K562 (cell line): ENCODE measurements at regions not wholly inside any gene's neighbourhood (a gene's known extent, or its start where the extent isn't known, plus 50 kb on each side); places are given as distances from the start of the nearest gene placed in this dataset.

ENCODE experiments used
- ATAC-seq: fragments of 200-7000 bp; cut with Tn5 transposase; 3 replicates; pipeline ENCODE4 v1.9.1; 2020; ENCODE audit warnings: moderate library complexity
- BruUV-seq: library from RNA; stranded (reverse); fragments of 400-500 nt; replicated peaks from 2 replicates; lab custom pipeline; 2021; lab: Mats Ljungman, UMichigan
- CTCF ChIA-PET: fragments of 300-600 bp; formaldehyde crosslinking; extraction: SDS; loops from one replicate; lab custom pipeline; 2021; ENCODE audit warnings: low intra/inter-chr PET ratio; lab: Yijun Ruan, JAX
- POLR2A ChIA-PET: fragments of 300-600, 350-650 bp; sonication (Branson Sonifier 250); formaldehyde crosslinking; extraction: SDS; loops from one replicate; lab custom pipeline; 2021; ENCODE audit warnings: antibody characterized with exemption, inconsistent platforms; lab: Yijun Ruan, JAX
- DNase-seq, 4 experiments: peaks; one replicate each; pipeline versions ENCODE4 v3.0.0 to v3.0.0-alpha.2; 2011 to 2018; ENCODE audit warnings: low spot score in 3 of 4, mixed read lengths in 3 of 4; ENCODE audit errors: extremely low read depth in 1 of 4
- FAIRE-seq: peaks from 2 replicates; lab custom pipeline; 2011; peaks lifted over from hg19 to GRCh38; lab: Jason Lieb, UNC
- H2AFZ ChIP-seq: 2 replicates; pipeline ENCODE4 v1.6.0; 2011; ENCODE audit warnings: low read depth, low read length, control low read depth, inconsistent platforms
- H3K27ac ChIP-seq: fragments of 200-600 bp; 3 replicates; pipeline ENCODE4 v1.8.0; 2011; ENCODE audit warnings: low read depth, mild to moderate bottlenecking, control low read depth, inconsistent platforms, low read length, moderate library complexity, mixed read lengths; ENCODE audit errors: extremely low read depth
- H3K27me3 ChIP-seq, 2 experiments: fragments of 300-600 bp in 1 of 2; 2 replicates in 1 of 2; 3 replicates in 1 of 2; pipeline versions ENCODE4 v1.6.0 to v1.8.0; 2011; ENCODE audit warnings: inconsistent platforms in 2 of 2, low read length in 2 of 2, mild to moderate bottlenecking in 1 of 2, mixed read lengths in 1 of 2, moderate library complexity in 1 of 2; ENCODE audit not compliant: control insufficient read depth in 2 of 2, insufficient read depth in 2 of 2
- H3K36me3 ChIP-seq: fragments of 300-600 bp; 3 replicates; pipeline ENCODE4 v1.8.0; 2011; ENCODE audit warnings: mild to moderate bottlenecking, low read length, inconsistent platforms; ENCODE audit not compliant: control insufficient read depth, insufficient read depth
- H3K4me1 ChIP-seq, 2 experiments: fragments of 200-600 bp in 1 of 2; replicated peaks in 1 of 2; 2 replicates in 1 of 2; 3 replicates in 1 of 2; pipeline versions ENCODE4 v1.5.1 to v1.8.0; 2011; ENCODE audit warnings: inconsistent platforms in 2 of 2, low read length in 2 of 2, mild to moderate bottlenecking in 1 of 2, mixed read lengths in 1 of 2, moderate library complexity in 1 of 2; ENCODE audit not compliant: control insufficient read depth in 2 of 2, insufficient read depth in 2 of 2
- H3K4me2 ChIP-seq: 2 replicates; pipeline ENCODE4 v1.6.1; 2011; ENCODE audit warnings: low read length, control low read depth, inconsistent platforms, mixed read lengths; ENCODE audit not compliant: insufficient read depth
- H3K4me3 ChIP-seq: fragments of 200-600 bp; sonication (generic), shearing (Covaris generic); 2 replicates; pipeline ENCODE4 v1.5.1; 2016; ENCODE audit warnings: control low read depth, inconsistent platforms
- H3K79me2 ChIP-seq: fragments of 200-600 bp; 3 replicates; pipeline ENCODE4 v1.8.0; 2011; ENCODE audit warnings: low read length, inconsistent platforms; ENCODE audit not compliant: control insufficient read depth, insufficient read depth
- H3K9ac ChIP-seq, 2 experiments: 2 replicates each; pipeline versions ENCODE4 v1.6.0 to v1.6.1; 2011; ENCODE audit warnings: low read depth in 2 of 2, low read length in 2 of 2, control low read depth in 1 of 2, inconsistent platforms in 1 of 2, mild to moderate bottlenecking in 1 of 2, mixed read lengths in 1 of 2; ENCODE audit not compliant: insufficient read depth in 1 of 2
- H3K9me1 ChIP-seq: one replicate; pipeline ENCODE4 v1.6.0; 2011; ENCODE audit warnings: inconsistent platforms, mild to moderate bottlenecking, low read length, moderate library complexity; ENCODE audit not compliant: control insufficient read depth, insufficient read depth
- H3K9me3 ChIP-seq: replicated peaks from 2 replicates; pipeline ENCODE4 v1.5.1; 2011; ENCODE audit warnings: low read depth, low read length, inconsistent platforms; ENCODE audit not compliant: control insufficient read depth, insufficient read depth
- H4K20me1 ChIP-seq: replicated peaks from 2 replicates; pipeline ENCODE4 v1.6.1; 2011; ENCODE audit warnings: low read length, inconsistent platforms, mixed read lengths; ENCODE audit not compliant: control insufficient read depth, insufficient read depth
- AFF1 ChIP-seq, 2 experiments: fragments of 450-650 bp; IDR thresholded peaks; 2 replicates each; pipeline ENCODE4 v1.6.1; 2018; ENCODE audit warnings: mild to moderate bottlenecking in 2 of 2, low read depth in 1 of 2; ENCODE audit not compliant: partially characterized antibody in 2 of 2
- ATF7 ChIP-seq: fragments of 450-650 bp; IDR thresholded peaks from 2 replicates; pipeline ENCODE4 v1.7.1; 2014; ENCODE audit warnings: mild to moderate bottlenecking, moderate library complexity
- DACH1 ChIP-seq: fragments of 450-650 bp; IDR thresholded peaks from 2 replicates; pipeline ENCODE4 v1.6.1; 2018; ENCODE audit not compliant: partially characterized antibody
- E2F3 ChIP-seq: fragments of 250-450 bp; sonication (Bioruptor Pico); IDR thresholded peaks from 2 replicates; pipeline ENCODE4 v1.4.0; 2020; ENCODE audit warnings: mild to moderate bottlenecking
- FOXJ2 ChIP-seq: fragments of 200-800 bp; sonication (Bioruptor generic); IDR thresholded peaks from 2 replicates; pipeline ENCODE4 v1.6.1; 2016; ENCODE audit warnings: missing genetic modification characterization, missing compliant biosample characterization
- MIER1 ChIP-seq: fragments of 450-650 bp; IDR thresholded peaks from 2 replicates; pipeline ENCODE4 v1.6.1; 2016; ENCODE audit warnings: antibody characterized with exemption, mild to moderate bottlenecking, low read depth
- SAFB2 ChIP-seq: fragments of 200-400 bp; formaldehyde crosslinking; IDR thresholded peaks from 2 replicates; pipeline ENCODE4 v1.6.1; 2018; ENCODE audit warnings: borderline replicate concordance, low read length, low read depth, moderate library complexity; ENCODE audit not compliant: severe bottlenecking
- TCF7L2 ChIP-seq: fragments of 150-350 bp; IDR thresholded peaks from 2 replicates; pipeline ENCODE4 v1.6.1; 2016; ENCODE audit warnings: low read depth, mild to moderate bottlenecking, low read length, moderate library complexity
- ZKSCAN8 ChIP-seq: fragments of 200-800 bp; sonication (Bioruptor generic); IDR thresholded peaks from 2 replicates; pipeline ENCODE4 v1.6.1; 2016; ENCODE audit warnings: missing genetic modification characterization, missing compliant biosample characterization
- ZNF77 ChIP-seq: fragments of 250-450 bp; sonication (Bioruptor Pico); IDR thresholded peaks from 2 replicates; pipeline ENCODE4 v1.5.0; 2020
- WGBS: fragments of 100-300 bp; shearing (Covaris generic); methylation state at CpG from one replicate; pipeline ENCODE4 v1.1.6; 2016; ENCODE audit warnings: low coverage, mixed read lengths; ENCODE audit not compliant: insufficient coverage; ENCODE audit errors: missing lambda C conversion rate; 5-methylcytosine and 5-hydroxymethylcytosine counted together
- in situ Hi-C: fragments of 300-500 bp; cut with MboI; formaldehyde crosslinking; loops from 4 replicates; pipeline ENCODE4 v1.15.0; 2018; ENCODE audit warnings: inconsistent platforms, mixed read lengths
- intact Hi-C: fragments of 100-400 bp; cut with micrococcal nuclease; formaldehyde crosslinking; loops from 2 replicates; pipeline ENCODE4 v1.14.2; 2022

GRCh38 chr16:7014756-7015155 lies 317.9 kb upstream of the RBFOX1 start:
- H3K9me3 ChIP-seq, result no peaks in the 10 kb centered on the region
- BruUV-seq, result no TSS peak
- H4K20me1 ChIP-seq, result no peaks in the 10 kb centered on the region; the same call in 1 of the 2 replicates
- H3K9me1 ChIP-seq, result no peaks in the 10 kb centered on the region
- no peaks in the 10 kb centered on the region for H3K36me3 ChIP-seq
- H2AFZ ChIP-seq, result no peak overlapping the region
- in situ Hi-C loops, result no loop called here
- no peak for TF ChIP-seq ZNF77
- TF ChIP-seq ATF7, result no peak
- no peak for TF ChIP-seq ZKSCAN8 (CRISPR knock-in tag)
- TF ChIP-seq E2F3 (CRISPR knock-in tag), result no peak
- no peak for TF ChIP-seq TCF7L2
- no peak for TF ChIP-seq FOXJ2
- TF ChIP-seq DACH1, result no peak
- TF ChIP-seq, all 486 proteins: peak for 0
- Histone ChIP-seq H3K4me3 (no peak overlapping the region), H3K27ac (no peak overlapping the region), H3K79me2 (no peaks in the 10 kb centered on the region), H3K27me3 (no peaks in the 10 kb centered on the region), H3K9ac (no peak overlapping the region), H3K4me2 (no peak overlapping the region), H3K4me1 (no peaks in the 10 kb centered on the region)
- ATAC-seq (no peak), DNase-seq (no peak), FAIRE-seq (no peak)
- 0% methylated on average over 6 of the region's 6 CpGs for WGBS
- ChIA-PET POLR2A (no interaction called here), CTCF (no interaction called here)
- intact Hi-C loops, result no loop called here

- intact Hi-C loops, result no loop called here
- no peak for TF ChIP-seq SAFB2
- TF ChIP-seq MIER1, result peak; percentile 87
- TF ChIP-seq AFF1 (IDR thresholded peaks at IDR 0.05; ENCODE audit: low read depth in 1 of 2, partially characterized antibody in 2 of 2), result no peak
These were observed 318.7 kb upstream of the RBFOX1 start for GRCh38 chr16:7013990-7014389.

More at GRCh38 chr16:7013990-7014389, 318.7 kb upstream of the RBFOX1 start:
- peak; percentile 73 for FAIRE-seq
- ATAC-seq, result no peak
- ChIA-PET CTCF (no interaction called here), POLR2A (no interaction called here)
- H4K20me1 ChIP-seq, result no peaks in the 10 kb centered on the region; the same call in 1 of the 2 replicates
- no peaks in the 10 kb centered on the region for H3K9me1 ChIP-seq
- no peaks in the 10 kb centered on the region for H3K4me1 ChIP-seq
- H2AFZ ChIP-seq, result no peak overlapping the region
- no peaks in the 10 kb centered on the region for H3K9me3 ChIP-seq
- no peak overlapping the region for H3K27ac ChIP-seq
- DNase-seq, result peak in 2 of 4 experiments; percentile 10 to 41
- no peak overlapping the region for H3K4me2 ChIP-seq
- in situ Hi-C loops, result no loop called here
- H3K9ac ChIP-seq, result no peak overlapping the region
- H3K4me3 ChIP-seq, result no peak overlapping the region
- no peaks in the 10 kb centered on the region for H3K27me3 ChIP-seq
- under 1% methylated on average over 5 of the region's 5 CpGs for WGBS
- no peaks in the 10 kb centered on the region for H3K79me2 ChIP-seq
- BruUV-seq, result no TSS peak
- no peaks in the 10 kb centered on the region for H3K36me3 ChIP-seq
